ENCODE measurements at regions not wholly inside any gene's neighbourhood (a gene's known extent, or its start where the extent isn't known, plus 50 kb on each side); places are given as distances from the start of the nearest gene placed in this dataset.

DNA sequence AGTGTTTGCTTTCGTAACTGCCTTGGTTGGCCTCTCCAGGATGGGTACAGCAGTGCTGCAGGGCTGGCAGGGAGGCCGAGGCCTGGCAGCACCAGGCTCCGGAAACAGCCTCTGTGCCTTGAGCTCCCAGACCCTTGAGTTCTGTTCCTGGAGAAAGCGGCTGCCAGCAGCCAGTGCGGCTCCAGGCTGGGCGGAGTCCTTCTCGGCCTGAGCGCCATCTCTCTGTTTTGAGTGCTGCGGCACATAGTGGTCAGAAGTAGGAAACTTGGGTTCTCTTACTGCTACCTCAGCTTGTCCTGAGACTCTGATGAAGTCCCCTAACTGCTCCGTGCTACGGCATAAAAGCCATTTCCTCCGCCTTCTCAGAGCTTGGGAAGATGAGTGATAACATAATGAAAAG is 65.9 kb downstream of the KCNA1 start:
- H3K4me1 ChIP-seq (ENCODE audit: control insufficient read depth, insufficient read depth, low read length): no peaks in the 10 kb centered on the region
- no peaks in the 10 kb centered on the region for H3K36me3 ChIP-seq (ENCODE audit: control insufficient read depth in 2 of 2, insufficient read depth in 1 of 2, low read length in 2 of 2)
- ChIA-PET POLR2A (interaction anchor here (1.2 kb wide), 1 partner anchor 11 kb away, joined by 3 read pairs; no protein-coding TSS in a partner anchor), CTCF (interaction anchor here (0.6 to 1.6 kb wide), 5 partner anchors 11 to 120 kb away, joined by 3 to 4 read pairs (median 4); no protein-coding TSS in a partner anchor)
- no peaks in the 10 kb centered on the region for H3K9me3 ChIP-seq (ENCODE audit: control insufficient read depth, insufficient read depth, low read depth, low read length)
- TF ChIP-seq ZBTB6 (tag by site-specific recombination; IDR thresholded peaks at IDR 0.05) (peak; percentile 44; the same call in 1 of the 2 replicates), KLF9 (tag by site-specific recombination; IDR thresholded peaks at IDR 0.05; ENCODE audit: low read depth) (no peak), TRIM28 (IDR thresholded peaks at IDR 0.05; ENCODE audit: borderline replicate concordance, low read length) (0 out of 2 replicates have a peak, but pooled peaks have one; percentile 48), ZNF302 (tag by site-specific recombination; IDR thresholded peaks at IDR 0.05; ENCODE audit: low read depth) (no peak), OSR2 (tag by site-specific recombination; IDR thresholded peaks at IDR 0.05) (no peak)
- H3K4me3 ChIP-seq (ENCODE audit: low read depth, low read length): no peak overlapping the region
- no peak overlapping the region for H3K27ac ChIP-seq (ENCODE audit: extremely low read depth, low read depth, low read length)

GRCh38 chr12:4977102-4977501 is 66.6 kb upstream of the KCNA5 start:
- ChIA-PET CTCF (no interaction called here), POLR2A (no interaction called here)
- no peaks in the 10 kb centered on the region for H3K9me3 ChIP-seq (ENCODE audit: control insufficient read depth, insufficient read depth, low read depth, low read length)
- no peak overlapping the region for H3K4me3 ChIP-seq (ENCODE audit: low read depth, low read length)
- H3K36me3 ChIP-seq (ENCODE audit: control insufficient read depth in 2 of 2, insufficient read depth in 1 of 2, low read length in 2 of 2): no peaks in the 10 kb centered on the region
- H3K27ac ChIP-seq (ENCODE audit: extremely low read depth, low read depth, low read length): no peak overlapping the region
- H3K4me1 ChIP-seq (ENCODE audit: control insufficient read depth, insufficient read depth, low read length): no peaks in the 10 kb centered on the region
- TF ChIP-seq PRDM2 (tag by site-specific recombination; IDR thresholded peaks at IDR 0.05; ENCODE audit: borderline replicate concordance) (no peak), ZNF843 (tag by site-specific recombination; IDR thresholded peaks at IDR 0.05) (no peak), ZSCAN16 (tag by site-specific recombination; IDR thresholded peaks at IDR 0.05) (no peak), ZNF624 (tag by site-specific recombination; IDR thresholded peaks at IDR 0.05) (no peak), PRDM10 (tag by site-specific recombination; IDR thresholded peaks at IDR 0.05) (no peak), ZNF174 (tag by site-specific recombination; IDR thresholded peaks at IDR 0.05) (no peak), OSR2 (tag by site-specific recombination; IDR thresholded peaks at IDR 0.05) (no peak), ZNF792 (tag by site-specific recombination; IDR thresholded peaks at IDR 0.05) (no peak), HOXA7 (CRISPR knock-in tag; IDR thresholded peaks at IDR 0.05; ENCODE audit: borderline replicate concordance) (no peak), ZEB2 (tag by site-specific recombination; IDR thresholded peaks at IDR 0.05) (no peak), ZSCAN5A (tag by site-specific recombination; IDR thresholded peaks at IDR 0.05) (no peak), ZNF341 (tag by site-specific recombination; IDR thresholded peaks at IDR 0.05; ENCODE audit: low read depth) (no peak)
- TF ChIP-seq, protein P1, sequence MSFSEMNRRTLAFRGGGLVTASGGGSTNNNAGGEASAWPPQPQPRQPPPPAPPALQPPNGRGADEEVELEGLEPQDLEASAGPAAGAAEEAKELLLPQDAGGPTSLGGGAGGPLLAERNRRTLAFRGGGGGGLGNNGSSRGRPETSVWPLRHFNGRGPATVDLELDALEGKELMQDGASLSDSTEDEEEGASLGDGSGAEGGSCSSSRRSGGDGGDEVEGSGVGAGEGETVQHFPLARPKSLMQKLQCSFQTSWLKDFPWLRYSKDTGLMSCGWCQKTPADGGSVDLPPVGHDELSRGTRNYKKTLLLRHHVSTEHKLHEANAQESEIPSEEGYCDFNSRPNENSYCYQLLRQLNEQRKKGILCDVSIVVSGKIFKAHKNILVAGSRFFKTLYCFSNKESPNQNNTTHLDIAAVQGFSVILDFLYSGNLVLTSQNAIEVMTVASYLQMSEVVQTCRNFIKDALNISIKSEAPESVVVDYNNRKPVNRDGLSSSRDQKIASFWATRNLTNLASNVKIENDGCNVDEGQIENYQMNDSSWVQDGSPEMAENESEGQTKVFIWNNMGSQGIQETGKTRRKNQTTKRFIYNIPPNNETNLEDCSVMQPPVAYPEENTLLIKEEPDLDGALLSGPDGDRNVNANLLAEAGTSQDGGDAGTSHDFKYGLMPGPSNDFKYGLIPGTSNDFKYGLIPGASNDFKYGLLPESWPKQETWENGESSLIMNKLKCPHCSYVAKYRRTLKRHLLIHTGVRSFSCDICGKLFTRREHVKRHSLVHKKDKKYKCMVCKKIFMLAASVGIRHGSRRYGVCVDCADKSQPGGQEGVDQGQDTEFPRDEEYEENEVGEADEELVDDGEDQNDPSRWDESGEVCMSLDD (tag by site-specific recombination; IDR thresholded peaks at IDR 0.05): no peak
- TF ChIP-seq, protein P2, sequence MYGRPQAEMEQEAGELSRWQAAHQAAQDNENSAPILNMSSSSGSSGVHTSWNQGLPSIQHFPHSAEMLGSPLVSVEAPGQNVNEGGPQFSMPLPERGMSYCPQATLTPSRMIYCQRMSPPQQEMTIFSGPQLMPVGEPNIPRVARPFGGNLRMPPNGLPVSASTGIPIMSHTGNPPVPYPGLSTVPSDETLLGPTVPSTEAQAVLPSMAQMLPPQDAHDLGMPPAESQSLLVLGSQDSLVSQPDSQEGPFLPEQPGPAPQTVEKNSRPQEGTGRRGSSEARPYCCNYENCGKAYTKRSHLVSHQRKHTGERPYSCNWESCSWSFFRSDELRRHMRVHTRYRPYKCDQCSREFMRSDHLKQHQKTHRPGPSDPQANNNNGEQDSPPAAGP (tag by site-specific recombination; IDR thresholded peaks at IDR 0.05): no peak

All from HEK293 (cell line).